ENCODE measurements at regions not wholly inside any gene's neighbourhood (a gene's known extent, or its start where the extent isn't known, plus 50 kb on each side); places are given as distances from the start of the nearest gene placed in this dataset.

DNA sequence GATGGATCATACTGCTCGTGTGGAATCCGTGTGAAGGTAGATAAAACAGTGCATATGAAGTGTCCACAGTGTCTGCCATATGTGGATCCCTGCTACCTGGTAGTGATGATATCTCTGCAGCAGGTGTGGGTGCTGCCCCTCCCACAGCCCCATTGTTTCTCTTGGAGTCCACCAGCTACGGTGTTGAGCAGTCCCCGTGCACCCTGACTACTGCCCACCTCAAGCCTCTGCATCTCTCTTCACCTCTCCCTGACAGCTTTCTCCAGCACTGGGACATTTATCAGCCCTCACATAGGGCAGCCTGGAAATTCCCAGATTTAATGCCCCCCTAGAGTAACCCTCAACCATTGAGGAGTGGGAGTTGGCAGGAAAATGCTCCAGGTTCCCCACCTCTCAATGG lies 244.7 kb downstream of the IRF8 start:
- dilution Hi-C loops (cut with MboI; ENCODE audit: extremely low pct_ligation_motif_present, low sequenced_read_pairs) = no loop called here
- no peaks in the 10 kb centered on the region for H3K9me3 ChIP-seq (ENCODE audit: control insufficient read depth, low read depth, low read length)
- H3K4me2 ChIP-seq (ENCODE audit: control insufficient read depth, extremely low read depth, insufficient read depth, low read depth, low read length) = no peak overlapping the region
- TF ChIP-seq, protein P1, sequence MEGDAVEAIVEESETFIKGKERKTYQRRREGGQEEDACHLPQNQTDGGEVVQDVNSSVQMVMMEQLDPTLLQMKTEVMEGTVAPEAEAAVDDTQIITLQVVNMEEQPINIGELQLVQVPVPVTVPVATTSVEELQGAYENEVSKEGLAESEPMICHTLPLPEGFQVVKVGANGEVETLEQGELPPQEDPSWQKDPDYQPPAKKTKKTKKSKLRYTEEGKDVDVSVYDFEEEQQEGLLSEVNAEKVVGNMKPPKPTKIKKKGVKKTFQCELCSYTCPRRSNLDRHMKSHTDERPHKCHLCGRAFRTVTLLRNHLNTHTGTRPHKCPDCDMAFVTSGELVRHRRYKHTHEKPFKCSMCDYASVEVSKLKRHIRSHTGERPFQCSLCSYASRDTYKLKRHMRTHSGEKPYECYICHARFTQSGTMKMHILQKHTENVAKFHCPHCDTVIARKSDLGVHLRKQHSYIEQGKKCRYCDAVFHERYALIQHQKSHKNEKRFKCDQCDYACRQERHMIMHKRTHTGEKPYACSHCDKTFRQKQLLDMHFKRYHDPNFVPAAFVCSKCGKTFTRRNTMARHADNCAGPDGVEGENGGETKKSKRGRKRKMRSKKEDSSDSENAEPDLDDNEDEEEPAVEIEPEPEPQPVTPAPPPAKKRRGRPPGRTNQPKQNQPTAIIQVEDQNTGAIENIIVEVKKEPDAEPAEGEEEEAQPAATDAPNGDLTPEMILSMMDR (optimal IDR thresholded peaks at IDR 0.05 in 1 of 3, IDR thresholded peaks at IDR 0.05 in 1 of 3, conservative IDR thresholded peaks at IDR 0.05 in 1 of 3; ENCODE audit: extremely low read depth in 1 of 3, insufficient read depth in 2 of 3, low read length in 3 of 3) = no peak
- no peak for TF ChIP-seq EZH2 (IDR thresholded peaks at IDR 0.05; ENCODE audit: low read length)
- no peaks in the 10 kb centered on the region for H3K27me3 ChIP-seq (ENCODE audit: control insufficient read depth, extremely low read depth, insufficient read depth, low read length)
- H4K20me1 ChIP-seq (ENCODE audit: control insufficient read depth, extremely low read depth, insufficient read depth, low read length) = no peaks in the 10 kb centered on the region
- H3K27ac ChIP-seq (ENCODE audit: control insufficient read depth, insufficient read depth, low read length) = no peak overlapping the region
- DNase-seq (ENCODE audit: low read depth, low spot score) (no peak), FAIRE-seq (no peak)
- no peaks in the 10 kb centered on the region for H3K36me3 ChIP-seq (ENCODE audit: control insufficient read depth in 2 of 2, extremely low read depth in 1 of 2, insufficient read depth in 2 of 2, low read length in 2 of 2)
- H3K79me2 ChIP-seq (ENCODE audit: control insufficient read depth, insufficient read depth, low read length) = no peaks in the 10 kb centered on the region
- no peaks in the 10 kb centered on the region for H3K9me1 ChIP-seq (ENCODE audit: control insufficient read depth, extremely low read depth, insufficient read depth, low read length)
- no peak overlapping the region for H3K9ac ChIP-seq (ENCODE audit: control insufficient read depth, extremely low read depth, insufficient read depth, low read length)
- no peaks in the 10 kb centered on the region for H3K4me1 ChIP-seq (ENCODE audit: control insufficient read depth, extremely low read depth, insufficient read depth, low read length)
- no peak overlapping the region for H2AFZ ChIP-seq (ENCODE audit: control insufficient read depth, low read length)
- no peak overlapping the region for H3K4me3 ChIP-seq (ENCODE audit: control insufficient read depth in 2 of 3, extremely low read depth in 1 of 3, insufficient read depth in 2 of 3, low read depth in 1 of 3, low read length in 3 of 3)

DNA sequence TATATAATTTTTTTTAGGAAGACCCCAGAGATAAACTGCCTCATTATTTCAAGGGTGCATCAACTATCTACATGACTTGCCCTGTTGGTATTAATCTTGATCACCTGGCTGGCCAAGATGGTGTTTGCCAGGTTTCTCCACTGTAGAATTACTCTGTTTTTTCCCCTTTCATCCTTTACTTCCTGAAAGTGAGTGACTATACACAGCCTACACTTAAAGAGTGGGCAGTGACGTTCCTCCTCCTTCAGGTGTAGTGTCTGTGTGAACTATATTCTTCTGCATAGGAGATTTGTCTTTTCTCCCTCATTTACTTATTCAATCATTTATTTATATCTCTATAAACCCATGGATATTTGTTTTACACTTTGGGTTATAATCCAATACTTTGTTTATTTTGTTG lies 246.7 kb downstream of the IRF8 start:
- no peak overlapping the region for H3K9ac ChIP-seq (ENCODE audit: control insufficient read depth, extremely low read depth, insufficient read depth, low read length)
- FAIRE-seq (no peak), DNase-seq (ENCODE audit: low read depth, low spot score) (no peak)
- H3K36me3 ChIP-seq (ENCODE audit: control insufficient read depth in 2 of 2, extremely low read depth in 1 of 2, insufficient read depth in 2 of 2, low read length in 2 of 2) = no peaks in the 10 kb centered on the region
- H3K27ac ChIP-seq (ENCODE audit: control insufficient read depth, insufficient read depth, low read length) = no peak overlapping the region
- TF ChIP-seq, protein P1 (optimal IDR thresholded peaks at IDR 0.05 in 1 of 3, IDR thresholded peaks at IDR 0.05 in 1 of 3, conservative IDR thresholded peaks at IDR 0.05 in 1 of 3; ENCODE audit: extremely low read depth in 1 of 3, insufficient read depth in 2 of 3, low read length in 3 of 3) = no peak
- TF ChIP-seq EZH2 (IDR thresholded peaks at IDR 0.05; ENCODE audit: low read length) = no peak
- H3K79me2 ChIP-seq (ENCODE audit: control insufficient read depth, insufficient read depth, low read length) = no peaks in the 10 kb centered on the region
- H3K27me3 ChIP-seq (ENCODE audit: control insufficient read depth, extremely low read depth, insufficient read depth, low read length) = no peaks in the 10 kb centered on the region
- dilution Hi-C loops (cut with MboI; ENCODE audit: extremely low pct_ligation_motif_present, low sequenced_read_pairs) = no loop called here
- no peaks in the 10 kb centered on the region for H4K20me1 ChIP-seq (ENCODE audit: control insufficient read depth, extremely low read depth, insufficient read depth, low read length)
- H3K9me3 ChIP-seq (ENCODE audit: control insufficient read depth, low read depth, low read length) = no peaks in the 10 kb centered on the region
- H3K4me3 ChIP-seq (ENCODE audit: control insufficient read depth in 2 of 3, extremely low read depth in 1 of 3, insufficient read depth in 2 of 3, low read depth in 1 of 3, low read length in 3 of 3) = no peak overlapping the region
- H2AFZ ChIP-seq (ENCODE audit: control insufficient read depth, low read length) = no peak overlapping the region
- H3K9me1 ChIP-seq (ENCODE audit: control insufficient read depth, extremely low read depth, insufficient read depth, low read length) = no peaks in the 10 kb centered on the region
- H3K4me2 ChIP-seq (ENCODE audit: control insufficient read depth, extremely low read depth, insufficient read depth, low read depth, low read length) = no peak overlapping the region
- no peaks in the 10 kb centered on the region for H3K4me1 ChIP-seq (ENCODE audit: control insufficient read depth, extremely low read depth, insufficient read depth, low read length)

Measured in keratinocyte (primary cell).